ENCODE measurements at regions not wholly inside any gene's neighbourhood (a gene's known extent, or its start where the extent isn't known, plus 50 kb on each side); places are given as distances from the start of the nearest gene placed in this dataset.

DNA sequence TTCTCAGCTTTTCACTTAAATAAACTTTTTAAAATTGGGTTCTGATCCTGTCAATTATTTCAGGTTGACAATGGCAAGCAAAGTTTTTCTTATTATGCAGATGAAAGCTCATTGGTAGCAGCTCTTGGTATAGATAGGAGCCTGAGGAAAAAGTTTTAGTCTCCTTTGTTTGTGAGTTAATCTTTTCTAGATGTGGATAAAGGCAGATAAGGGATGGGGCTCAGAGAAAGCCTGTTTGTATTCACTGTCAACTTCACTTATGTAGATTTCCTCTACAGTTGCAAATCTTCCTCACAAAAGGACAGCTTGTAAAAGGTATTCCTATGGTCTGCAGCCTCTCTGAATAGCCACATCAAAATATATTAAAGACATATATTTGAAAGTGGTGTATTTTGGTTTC is 224.5 kb upstream of the SPOPL start:
- Histone ChIP-seq H3K4me2 (ENCODE audit: insufficient read depth, low read length) (no peak overlapping the region), H3K27ac (ENCODE audit: insufficient read depth, low read depth, low read length) (no peak overlapping the region), H3K9ac (replicated peaks; ENCODE audit: extremely low read depth, insufficient read depth, low read length) (no peak overlapping the region), H2AFZ (ENCODE audit: low read depth, low read length) (peak overlapping the region; percentile 45), H3K36me3 (ENCODE audit: control insufficient read depth in 2 of 2, extremely low read depth in 1 of 2, insufficient read depth in 2 of 2, low read length in 2 of 2) (no peaks in the 10 kb centered on the region), H3K9me1 (replicated peaks; ENCODE audit: control insufficient read depth, extremely low read depth, insufficient read depth, low read length) (no peaks in the 10 kb centered on the region), H3K27me3 (ENCODE audit: control insufficient read depth in 2 of 2, insufficient read depth in 2 of 2, low read length in 2 of 2) (no peaks in the 10 kb centered on the region), H4K20me1 (replicated peaks; ENCODE audit: control insufficient read depth, extremely low read depth, insufficient read depth, low read length) (no peaks in the 10 kb centered on the region), H3K4me3 (replicated peaks in 1 of 3; ENCODE audit: insufficient read depth in 1 of 3, low read depth in 1 of 3, low read length in 3 of 3) (no peak overlapping the region), H3K9me3 (replicated peaks; ENCODE audit: control insufficient read depth, insufficient read depth, low read length) (no peaks in the 10 kb centered on the region), H3K79me2 (ENCODE audit: control insufficient read depth, insufficient read depth, low read length) (no peaks in the 10 kb centered on the region), H3K4me1 (ENCODE audit: control insufficient read depth, extremely low read depth, insufficient read depth, low read length) (peaks cover 8% of the 10 kb centered on the region)
- ChIA-PET POLR2A (no interaction called here), CTCF (no interaction called here)
- BruUV-seq (replicated peaks), result no TSS peak
- dilution Hi-C loops (cut with MboI; ENCODE audit: extremely low pct_ligation_motif_present, low sequenced_read_pairs), result no loop called here
- intact Hi-C loops (cut with micrococcal nuclease), result loop anchor here (10.0 kb wide), 1 partner anchor 228 kb away; the partner anchor contains the start of gene SPOPL
- FAIRE-seq (no peak), DNase-seq (ENCODE audit: low read depth, low spot score) (no peak)
- no peak for TF ChIP-seq GATA2 (IDR thresholded peaks at IDR 0.05; ENCODE audit: insufficient read depth, insufficient read length, low read depth, low read length)
- TF ChIP-seq, protein P1, sequence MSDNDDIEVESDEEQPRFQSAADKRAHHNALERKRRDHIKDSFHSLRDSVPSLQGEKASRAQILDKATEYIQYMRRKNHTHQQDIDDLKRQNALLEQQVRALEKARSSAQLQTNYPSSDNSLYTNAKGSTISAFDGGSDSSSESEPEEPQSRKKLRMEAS (IDR thresholded peaks at IDR 0.05; ENCODE audit: insufficient read depth, insufficient read length), result no peak
- no peak for TF ChIP-seq JUN (IDR thresholded peaks at IDR 0.05; ENCODE audit: borderline replicate concordance, insufficient read depth, insufficient read length, low read depth)

DNA sequence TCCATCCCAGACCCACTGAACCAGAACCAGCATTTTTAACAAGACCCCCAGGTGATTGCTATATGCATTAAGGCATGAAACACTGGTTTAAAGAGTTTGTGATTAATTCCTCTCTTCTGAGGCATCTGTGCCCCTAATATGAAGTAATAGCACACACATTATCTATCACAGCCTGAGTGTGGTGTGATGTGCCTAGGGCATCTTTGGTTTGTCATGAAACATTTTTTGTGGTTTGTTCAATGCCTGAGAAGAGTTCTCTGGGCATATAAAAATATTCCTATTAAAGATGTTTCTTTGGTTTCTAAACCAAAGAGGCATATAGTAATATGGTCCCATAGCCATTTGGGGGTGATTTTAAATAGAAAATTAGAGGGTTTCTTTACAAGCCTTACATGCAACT is 221.7 kb upstream of the SPOPL start:
- no peaks in the 10 kb centered on the region for H3K79me2 ChIP-seq (ENCODE audit: control insufficient read depth, insufficient read depth, low read length)
- no peak overlapping the region for H2AFZ ChIP-seq (ENCODE audit: low read depth, low read length)
- H3K9me3 ChIP-seq (replicated peaks; ENCODE audit: control insufficient read depth, insufficient read depth, low read length), result no peaks in the 10 kb centered on the region
- no peak overlapping the region for H3K27ac ChIP-seq (ENCODE audit: insufficient read depth, low read depth, low read length)
- no peaks in the 10 kb centered on the region for H4K20me1 ChIP-seq (replicated peaks; ENCODE audit: control insufficient read depth, extremely low read depth, insufficient read depth, low read length)
- no peaks in the 10 kb centered on the region for H3K4me1 ChIP-seq (ENCODE audit: control insufficient read depth, extremely low read depth, insufficient read depth, low read length)
- H3K9ac ChIP-seq (replicated peaks; ENCODE audit: extremely low read depth, insufficient read depth, low read length), result no peak overlapping the region
- DNase-seq (ENCODE audit: low read depth, low spot score) (no peak), FAIRE-seq (no peak)
- intact Hi-C loops (cut with micrococcal nuclease) (loop anchor here (10.0 kb wide), 1 partner anchor 225 kb away; the partner anchor contains the start of gene SPOPL), dilution Hi-C loops (cut with MboI; ENCODE audit: extremely low pct_ligation_motif_present, low sequenced_read_pairs) (no loop called here)
- H3K27me3 ChIP-seq (ENCODE audit: control insufficient read depth in 2 of 2, insufficient read depth in 2 of 2, low read length in 2 of 2), result no peaks in the 10 kb centered on the region
- no peak overlapping the region for H3K4me3 ChIP-seq (replicated peaks in 1 of 3; ENCODE audit: insufficient read depth in 1 of 3, low read depth in 1 of 3, low read length in 3 of 3)
- no peaks in the 10 kb centered on the region for H3K36me3 ChIP-seq (ENCODE audit: control insufficient read depth in 2 of 2, extremely low read depth in 1 of 2, insufficient read depth in 2 of 2, low read length in 2 of 2)
- no TSS peak for BruUV-seq (replicated peaks)
- POLR2A ChIA-PET, result no interaction called here
- CTCF ChIA-PET, result interaction anchor here (1.7 to 2.3 kb wide), 2 partner anchors 13 to 14 kb away, joined by 3 to 6 read pairs; no protein-coding TSS in a partner anchor
- no peaks in the 10 kb centered on the region for H3K9me1 ChIP-seq (replicated peaks; ENCODE audit: control insufficient read depth, extremely low read depth, insufficient read depth, low read length)
- TF ChIP-seq EZH2 (IDR thresholded peaks at IDR 0.05; ENCODE audit: borderline replicate concordance, low read depth, low read length, severe bottlenecking) (no peak), GATA2 (IDR thresholded peaks at IDR 0.05; ENCODE audit: insufficient read depth, insufficient read length, low read depth, low read length) (no peak), POLR2AphosphoS5 (IDR thresholded peaks at IDR 0.05; ENCODE audit: insufficient read depth, low read depth, low read length) (no peak), JUN (IDR thresholded peaks at IDR 0.05; ENCODE audit: borderline replicate concordance, insufficient read depth, insufficient read length, low read depth) (no peak), MYC (IDR thresholded peaks at IDR 0.05; ENCODE audit: low read depth, low read length) (no peak), FOS (IDR thresholded peaks at IDR 0.05; ENCODE audit: borderline replicate concordance, insufficient read depth, low read length) (no peak), POLR2A (IDR thresholded peaks at IDR 0.05; ENCODE audit: low read depth, low read length) (no peak)
- H3K4me2 ChIP-seq (ENCODE audit: insufficient read depth, low read length), result no peak overlapping the region

All from endothelial cell of umbilical vein (primary cell).